ENCODE measurements at regions not wholly inside any gene's neighbourhood (a gene's known extent, or its start where the extent isn't known, plus 50 kb on each side); places are given as distances from the start of the nearest gene placed in this dataset.

GRCh38 chr12:66804563-66804974 lies 125.7 kb upstream of the GRIP1 start (continued):
- TF ChIP-seq ZNF629 (tag by site-specific recombination; IDR thresholded peaks at IDR 0.05): peak; percentile 59
- TF ChIP-seq, protein P1, sequence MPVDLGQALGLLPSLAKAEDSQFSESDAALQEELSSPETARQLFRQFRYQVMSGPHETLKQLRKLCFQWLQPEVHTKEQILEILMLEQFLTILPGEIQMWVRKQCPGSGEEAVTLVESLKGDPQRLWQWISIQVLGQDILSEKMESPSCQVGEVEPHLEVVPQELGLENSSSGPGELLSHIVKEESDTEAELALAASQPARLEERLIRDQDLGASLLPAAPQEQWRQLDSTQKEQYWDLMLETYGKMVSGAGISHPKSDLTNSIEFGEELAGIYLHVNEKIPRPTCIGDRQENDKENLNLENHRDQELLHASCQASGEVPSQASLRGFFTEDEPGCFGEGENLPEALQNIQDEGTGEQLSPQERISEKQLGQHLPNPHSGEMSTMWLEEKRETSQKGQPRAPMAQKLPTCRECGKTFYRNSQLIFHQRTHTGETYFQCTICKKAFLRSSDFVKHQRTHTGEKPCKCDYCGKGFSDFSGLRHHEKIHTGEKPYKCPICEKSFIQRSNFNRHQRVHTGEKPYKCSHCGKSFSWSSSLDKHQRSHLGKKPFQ (tag by site-specific recombination; IDR thresholded peaks at IDR 0.05): 0 out of 2 replicates have a peak, but pooled peaks have one; percentile 14
- no peak for TF ChIP-seq ZSCAN23 (tag by site-specific recombination; IDR thresholded peaks at IDR 0.05)
- no peak for TF ChIP-seq BCL11A (tag by site-specific recombination; IDR thresholded peaks at IDR 0.05; ENCODE audit: low read depth)
- no peak for TF ChIP-seq EGR2 (tag by site-specific recombination; IDR thresholded peaks at IDR 0.05; ENCODE audit: low read depth)
- peak; percentile 66 for TF ChIP-seq ZNF394 (tag by site-specific recombination; IDR thresholded peaks at IDR 0.05; ENCODE audit: borderline replicate concordance)
- TF ChIP-seq, protein P2, sequence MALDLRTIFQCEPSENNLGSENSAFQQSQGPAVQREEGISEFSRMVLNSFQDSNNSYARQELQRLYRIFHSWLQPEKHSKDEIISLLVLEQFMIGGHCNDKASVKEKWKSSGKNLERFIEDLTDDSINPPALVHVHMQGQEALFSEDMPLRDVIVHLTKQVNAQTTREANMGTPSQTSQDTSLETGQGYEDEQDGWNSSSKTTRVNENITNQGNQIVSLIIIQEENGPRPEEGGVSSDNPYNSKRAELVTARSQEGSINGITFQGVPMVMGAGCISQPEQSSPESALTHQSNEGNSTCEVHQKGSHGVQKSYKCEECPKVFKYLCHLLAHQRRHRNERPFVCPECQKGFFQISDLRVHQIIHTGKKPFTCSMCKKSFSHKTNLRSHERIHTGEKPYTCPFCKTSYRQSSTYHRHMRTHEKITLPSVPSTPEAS (tag by site-specific recombination; IDR thresholded peaks at IDR 0.05): peak; percentile 26; the same call in 1 of the 2 replicates
- peak; percentile 56; the same call in 1 of the 2 replicates for TF ChIP-seq KLF8 (tag by site-specific recombination; IDR thresholded peaks at IDR 0.05)
- TF ChIP-seq SP3 (tag by site-specific recombination; IDR thresholded peaks at IDR 0.05): 0 out of 2 replicates have a peak, but pooled peaks have one; percentile 34
- TF ChIP-seq SP7 (tag by site-specific recombination; IDR thresholded peaks at IDR 0.05): peak; percentile 35; the same call in 1 of the 2 replicates
- TF ChIP-seq ZNF660 (tag by site-specific recombination; IDR thresholded peaks at IDR 0.05): peak; percentile 71
- TF ChIP-seq SALL2 (tag by site-specific recombination; IDR thresholded peaks at IDR 0.05; ENCODE audit: borderline replicate concordance): no peak
- TF ChIP-seq RBAK (tag by site-specific recombination; IDR thresholded peaks at IDR 0.05): no peak
- 0 out of 2 replicates have a peak, but pooled peaks have one; percentile 33 for TF ChIP-seq ZNF501 (tag by site-specific recombination; IDR thresholded peaks at IDR 0.05)
- TF ChIP-seq TRIM28 (IDR thresholded peaks at IDR 0.05; ENCODE audit: borderline replicate concordance, low read length): peak; percentile 21; the same call in 1 of the 2 replicates
- TF ChIP-seq ZNF223 (tag by site-specific recombination; IDR thresholded peaks at IDR 0.05): no peak
- TF ChIP-seq ZNF416 (tag by site-specific recombination; IDR thresholded peaks at IDR 0.05): no peak
- no peak for TF ChIP-seq ZBTB1 (tag by site-specific recombination; IDR thresholded peaks at IDR 0.05)
- no peak for TF ChIP-seq ZNF23 (tag by site-specific recombination; IDR thresholded peaks at IDR 0.05; ENCODE audit: borderline replicate concordance)
- TF ChIP-seq ZBTB6 (tag by site-specific recombination; IDR thresholded peaks at IDR 0.05): peak; percentile 73
- TF ChIP-seq ZNF549 (tag by site-specific recombination; IDR thresholded peaks at IDR 0.05): no peak
- no peak for TF ChIP-seq HOXA7 (CRISPR knock-in tag; IDR thresholded peaks at IDR 0.05; ENCODE audit: borderline replicate concordance)
- no peak for TF ChIP-seq ZSCAN16 (tag by site-specific recombination; IDR thresholded peaks at IDR 0.05)
- TF ChIP-seq ZNF561 (tag by site-specific recombination; IDR thresholded peaks at IDR 0.05; ENCODE audit: borderline replicate concordance): 0 out of 2 replicates have a peak, but pooled peaks have one; percentile 33
- TF ChIP-seq ZNF692 (tag by site-specific recombination; IDR thresholded peaks at IDR 0.05): 0 out of 2 replicates have a peak, but pooled peaks have one; percentile 27
- peak; percentile 45 for TF ChIP-seq ZBTB17 (tag by site-specific recombination; IDR thresholded peaks at IDR 0.05)
- TF ChIP-seq, protein P3, sequence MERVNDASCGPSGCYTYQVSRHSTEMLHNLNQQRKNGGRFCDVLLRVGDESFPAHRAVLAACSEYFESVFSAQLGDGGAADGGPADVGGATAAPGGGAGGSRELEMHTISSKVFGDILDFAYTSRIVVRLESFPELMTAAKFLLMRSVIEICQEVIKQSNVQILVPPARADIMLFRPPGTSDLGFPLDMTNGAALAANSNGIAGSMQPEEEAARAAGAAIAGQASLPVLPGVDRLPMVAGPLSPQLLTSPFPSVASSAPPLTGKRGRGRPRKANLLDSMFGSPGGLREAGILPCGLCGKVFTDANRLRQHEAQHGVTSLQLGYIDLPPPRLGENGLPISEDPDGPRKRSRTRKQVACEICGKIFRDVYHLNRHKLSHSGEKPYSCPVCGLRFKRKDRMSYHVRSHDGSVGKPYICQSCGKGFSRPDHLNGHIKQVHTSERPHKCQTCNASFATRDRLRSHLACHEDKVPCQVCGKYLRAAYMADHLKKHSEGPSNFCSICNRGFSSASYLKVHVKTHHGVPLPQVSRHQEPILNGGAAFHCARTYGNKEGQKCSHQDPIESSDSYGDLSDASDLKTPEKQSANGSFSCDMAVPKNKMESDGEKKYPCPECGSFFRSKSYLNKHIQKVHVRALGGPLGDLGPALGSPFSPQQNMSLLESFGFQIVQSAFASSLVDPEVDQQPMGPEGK (tag by site-specific recombination; IDR thresholded peaks at IDR 0.05): peak; percentile 60; the same call in 1 of the 2 replicates
- TF ChIP-seq ZIC2 (tag by site-specific recombination; IDR thresholded peaks at IDR 0.05): no peak
- TF ChIP-seq, protein P4, sequence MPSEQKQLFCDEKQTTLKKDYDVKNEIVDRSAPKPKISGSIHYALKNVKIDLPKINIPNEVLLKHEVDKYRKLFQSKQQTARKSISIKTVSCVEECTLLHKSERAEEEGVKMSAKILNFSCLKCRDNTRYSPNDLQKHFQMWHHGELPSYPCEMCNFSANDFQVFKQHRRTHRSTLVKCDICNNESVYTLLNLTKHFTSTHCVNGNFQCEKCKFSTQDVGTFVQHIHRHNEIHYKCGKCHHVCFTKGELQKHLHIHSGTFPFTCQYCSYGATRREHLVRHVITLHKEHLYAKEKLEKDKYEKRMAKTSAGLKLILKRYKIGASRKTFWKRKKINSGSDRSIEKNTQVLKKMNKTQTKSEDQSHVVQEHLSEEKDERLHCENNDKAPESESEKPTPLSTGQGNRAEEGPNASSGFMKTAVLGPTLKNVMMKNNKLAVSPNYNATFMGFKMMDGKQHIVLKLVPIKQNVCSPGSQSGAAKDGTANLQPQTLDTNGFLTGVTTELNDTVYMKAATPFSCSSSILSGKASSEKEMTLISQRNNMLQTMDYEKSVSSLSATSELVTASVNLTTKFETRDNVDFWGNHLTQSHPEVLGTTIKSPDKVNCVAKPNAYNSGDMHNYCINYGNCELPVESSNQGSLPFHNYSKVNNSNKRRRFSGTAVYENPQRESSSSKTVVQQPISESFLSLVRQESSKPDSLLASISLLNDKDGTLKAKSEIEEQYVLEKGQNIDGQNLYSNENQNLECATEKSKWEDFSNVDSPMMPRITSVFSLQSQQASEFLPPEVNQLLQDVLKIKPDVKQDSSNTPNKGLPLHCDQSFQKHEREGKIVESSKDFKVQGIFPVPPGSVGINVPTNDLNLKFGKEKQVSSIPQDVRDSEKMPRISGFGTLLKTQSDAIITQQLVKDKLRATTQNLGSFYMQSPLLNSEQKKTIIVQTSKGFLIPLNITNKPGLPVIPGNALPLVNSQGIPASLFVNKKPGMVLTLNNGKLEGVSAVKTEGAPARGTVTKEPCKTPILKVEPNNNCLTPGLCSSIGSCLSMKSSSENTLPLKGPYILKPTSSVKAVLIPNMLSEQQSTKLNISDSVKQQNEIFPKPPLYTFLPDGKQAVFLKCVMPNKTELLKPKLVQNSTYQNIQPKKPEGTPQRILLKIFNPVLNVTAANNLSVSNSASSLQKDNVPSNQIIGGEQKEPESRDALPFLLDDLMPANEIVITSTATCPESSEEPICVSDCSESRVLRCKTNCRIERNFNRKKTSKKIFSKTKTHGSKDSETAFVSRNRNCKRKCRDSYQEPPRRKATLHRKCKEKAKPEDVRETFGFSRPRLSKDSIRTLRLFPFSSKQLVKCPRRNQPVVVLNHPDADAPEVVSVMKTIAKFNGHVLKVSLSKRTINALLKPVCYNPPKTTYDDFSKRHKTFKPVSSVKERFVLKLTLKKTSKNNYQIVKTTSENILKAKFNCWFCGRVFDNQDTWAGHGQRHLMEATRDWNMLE (tag by site-specific recombination; conservative IDR thresholded peaks at IDR 0.05; ENCODE audit: low read depth): 0 out of 2 replicates have a peak, but pooled peaks have one; percentile 26
